ENCODE measurements at regions not wholly inside any gene's neighbourhood (a gene's known extent, or its start where the extent isn't known, plus 50 kb on each side); places are given as distances from the start of the nearest gene placed in this dataset.
"Not testable (repeated sequence)": the region's sequence is repeated elsewhere in the genome, so short reads cannot be mapped to it uniquely, and the experiment has no call there.

DNA sequence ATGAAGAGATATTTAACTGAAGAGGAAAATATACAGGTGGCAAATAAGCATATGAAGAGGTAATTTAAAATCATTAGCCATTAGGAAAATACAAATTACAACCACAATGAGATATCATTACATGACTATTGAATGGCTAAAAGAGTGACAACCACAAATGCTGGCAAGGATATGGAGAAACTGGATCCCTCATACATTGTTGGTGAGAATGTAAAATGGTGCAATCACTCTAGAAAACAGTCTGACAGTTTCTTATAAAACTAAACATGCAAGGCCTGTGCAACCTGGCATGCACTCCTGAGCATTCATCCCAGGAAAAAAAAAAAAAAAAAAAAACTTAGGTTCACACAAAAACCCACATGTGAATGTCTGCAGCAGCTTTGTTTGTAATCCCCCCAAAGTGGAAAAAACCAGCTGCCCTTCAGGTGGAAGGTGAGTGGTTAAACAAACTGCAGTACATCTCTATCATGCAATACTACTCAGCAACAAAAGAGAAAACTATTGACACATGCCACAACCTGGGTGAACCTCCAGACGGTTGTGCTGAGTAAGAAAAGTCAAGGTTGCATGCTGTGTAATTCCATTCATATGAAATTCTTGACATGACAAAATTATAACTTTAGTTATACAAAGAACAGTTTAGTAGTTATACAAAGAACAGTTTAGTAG lies 189.2 kb upstream of the IRF2BP2 start:
- TF ChIP-seq CTCF (IDR thresholded peaks at IDR 0.05); REST (IDR thresholded peaks at IDR 0.05; ENCODE audit: insufficient read depth in 1 of 2, low read depth in 2 of 2, low read length in 1 of 2); TCF7L2 (IDR thresholded peaks at IDR 0.05; ENCODE audit: low read depth, low read length): not testable (repeated sequence)

All from Panc1 (cell line).